ENCODE measurements at regions not wholly inside any gene's neighbourhood (a gene's known extent, or its start where the extent isn't known, plus 50 kb on each side); places are given as distances from the start of the nearest gene placed in this dataset.
"Not testable (repeated sequence)": the region's sequence is repeated elsewhere in the genome, so short reads cannot be mapped to it uniquely, and the experiment has no call there.

- DNase-seq (ENCODE audit: low spot score): no peak
- no peaks in the 10 kb centered on the region for H3K36me3 ChIP-seq
- no peaks in the 10 kb centered on the region for H3K4me1 ChIP-seq
- no peak for TF ChIP-seq CTCF (IDR thresholded peaks at IDR 0.05)
- H3K9me3 ChIP-seq: no peaks in the 10 kb centered on the region
- no peak overlapping the region for H3K27ac ChIP-seq
- no peaks in the 10 kb centered on the region for H3K27me3 ChIP-seq
- H3K4me3 ChIP-seq: no peak overlapping the region
These were observed 318.8 kb upstream of the KCNMB2 start for GRCh38 chr3:178217479-178217878.

DNA sequence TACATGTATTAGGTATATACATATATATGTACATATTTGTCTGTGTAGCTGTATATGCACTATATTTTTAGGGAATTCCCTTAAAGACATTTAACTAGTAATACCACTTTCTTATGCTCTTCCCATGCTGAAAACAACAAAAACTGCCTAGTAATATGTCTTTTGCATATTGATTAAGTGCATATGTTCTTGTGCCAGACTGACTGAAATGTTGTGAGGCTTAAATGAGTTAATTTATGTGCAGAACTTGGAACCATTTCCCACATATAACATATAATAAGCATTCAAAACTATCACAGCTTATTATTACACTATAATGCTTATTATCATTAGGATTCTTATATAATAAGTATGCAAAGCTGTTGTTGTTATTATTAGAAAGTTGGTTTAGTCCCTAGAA, 318.0 kb upstream of the KCNMB2 start:
- Histone ChIP-seq H3K4me3 (no peak overlapping the region), H3K27me3 (no peaks in the 10 kb centered on the region), H3K36me3 (no peaks in the 10 kb centered on the region), H3K4me1 (no peaks in the 10 kb centered on the region), H3K9me3 (no peaks in the 10 kb centered on the region), H3K27ac (no peak overlapping the region)
- no peak for DNase-seq (ENCODE audit: low spot score)
- TF ChIP-seq CTCF (IDR thresholded peaks at IDR 0.05): no peak

DNA sequence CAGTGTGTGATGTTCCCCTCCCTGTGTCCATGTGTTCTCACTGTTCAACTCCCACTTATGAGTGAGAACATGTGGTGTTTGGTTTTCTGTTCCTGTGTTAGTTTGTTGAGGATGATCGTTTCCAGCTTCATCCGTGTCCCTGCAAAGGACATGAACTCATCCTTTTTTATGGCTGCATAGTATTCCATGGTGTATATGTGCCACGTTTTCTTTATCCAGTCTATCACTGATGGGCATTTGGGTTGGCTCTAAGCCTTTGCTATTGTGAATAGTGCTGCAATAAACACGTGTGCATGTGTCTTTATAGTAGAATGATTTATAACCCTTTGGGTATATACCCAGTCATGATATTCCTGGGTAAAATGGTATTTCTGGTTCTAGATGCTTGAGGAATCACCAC, 316.6 kb upstream of the KCNMB2 start:
- not testable (repeated sequence) for DNase-seq (ENCODE audit: low spot score); H3K27me3 ChIP-seq; H3K9me3 ChIP-seq; H3K27ac ChIP-seq; H3K4me3 ChIP-seq; H3K4me1 ChIP-seq; H3K36me3 ChIP-seq

- no peaks in the 10 kb centered on the region for H3K27me3 ChIP-seq
- no peak for TF ChIP-seq CTCF (IDR thresholded peaks at IDR 0.05)
- H3K4me1 ChIP-seq: no peaks in the 10 kb centered on the region
- H3K27ac ChIP-seq: no peak overlapping the region
- no peak overlapping the region for H3K4me3 ChIP-seq
- H3K9me3 ChIP-seq: no peaks in the 10 kb centered on the region
- no peaks in the 10 kb centered on the region for H3K36me3 ChIP-seq
- DNase-seq (ENCODE audit: low spot score): no peak
These were observed 312.4 kb upstream of the KCNMB2 start for GRCh38 chr3:178223876-178224275.

- no peak for TF ChIP-seq CTCF (IDR thresholded peaks at IDR 0.05)
- H3K4me1 ChIP-seq: no peaks in the 10 kb centered on the region
- no peak overlapping the region for H3K27ac ChIP-seq
- H3K27me3 ChIP-seq: no peaks in the 10 kb centered on the region
- no peak for DNase-seq (ENCODE audit: low spot score)
- no peaks in the 10 kb centered on the region for H3K36me3 ChIP-seq
- no peak overlapping the region for H3K4me3 ChIP-seq
- peaks cover 0 to 9% of the 10 kb centered on the region in 2 donors for H3K9me3 ChIP-seq
These were observed 310.1 kb upstream of the KCNMB2 start for GRCh38 chr3:178226094-178226493.

- Histone ChIP-seq H3K27me3 (no peaks in the 10 kb centered on the region), H3K27ac (no peak overlapping the region), H3K9me3 (peaks cover 0 to 9% of the 10 kb centered on the region in 2 donors), H3K36me3 (no peaks in the 10 kb centered on the region), H3K4me1 (no peaks in the 10 kb centered on the region), H3K4me3 (no peak overlapping the region)
- TF ChIP-seq CTCF (IDR thresholded peaks at IDR 0.05): no peak
- no peak for DNase-seq (ENCODE audit: low spot score)
These were observed 304.6 kb upstream of the KCNMB2 start for GRCh38 chr3:178231645-178232044.
